Body of pancreas (tissue), 4 donors: ENCODE measurements at regions not wholly inside any gene's neighbourhood (a gene's known extent, or its start where the extent isn't known, plus 50 kb on each side); places are given as distances from the start of the nearest gene placed in this dataset.

Experiments used
- CTCF ChIP-seq, 7 experiments: fragments of 450-650 bp in 4 of 7; fragments of 200-600 bp in 3 of 7; sonication (generic) in 3 of 7; IDR thresholded peaks; one replicate each; pipeline ENCODE4 v1.5.1; 2016 to 2019; ENCODE audit warnings: antibody characterized with exemption in 7 of 7
- POLR2A ChIP-seq, 3 donors: fragments of 450-650 bp; IDR thresholded peaks; one replicate each; pipeline ENCODE4 v1.6.1; 2016; ENCODE audit warnings: antibody characterized with exemption in 3 of 3, mild to moderate bottlenecking in 2 of 3

- no peak for TF ChIP-seq CTCF (IDR thresholded peaks at IDR 0.05)
- TF ChIP-seq POLR2A (IDR thresholded peaks at IDR 0.05): no peak
These were observed 66.4 kb upstream of the ATXN1 start for GRCh38 chr6:16827627-16828026.
